GM12872 (cell line): ENCODE measurements at regions not wholly inside any gene's neighbourhood (a gene's known extent, or its start where the extent isn't known, plus 50 kb on each side); places are given as distances from the start of the nearest gene placed in this dataset.

ENCODE experiments used
- CTCF ChIP-seq: IDR thresholded peaks from 3 replicates; pipeline ENCODE4 v1.5.1; 2011; ENCODE audit warnings: low read depth, mild to moderate bottlenecking, low read length, moderate library complexity; ENCODE audit not compliant: insufficient read depth

GRCh38 chr2:181370126-181370525, 87.1 kb upstream of the ITGA4 start:
- TF ChIP-seq CTCF: no peak

GRCh38 chr2:181371195-181371594, 86.0 kb upstream of the ITGA4 start:
- TF ChIP-seq CTCF: no peak

- no peak for TF ChIP-seq CTCF
Measured at GRCh38 chr2:181371782-181372645, 85.2 kb upstream of the ITGA4 start.

GRCh38 chr2:181372646-181373040, 84.5 kb upstream of the ITGA4 start:
- no peak for TF ChIP-seq CTCF

GRCh38 chr2:181374781-181375675, 82.2 kb upstream of the ITGA4 start:
- TF ChIP-seq CTCF: 0 out of 3 replicates have a peak, but pooled peaks have one; percentile 8

- no peak for TF ChIP-seq CTCF
Measured at GRCh38 chr2:181376442-181376841, 80.7 kb upstream of the ITGA4 start.

- no peak for TF ChIP-seq CTCF
Measured at GRCh38 chr2:181376999-181377398, 80.2 kb upstream of the ITGA4 start.
